Neuronal stem cell (in vitro differentiated cells): ENCODE measurements at regions not wholly inside any gene's neighbourhood (a gene's known extent, or its start where the extent isn't known, plus 50 kb on each side); places are given as distances from the start of the nearest gene placed in this dataset.

ENCODE experiments used
- DNase-seq: peaks from one replicate; pipeline ENCODE4 v3.0.0-alpha.2; 2013; ENCODE audit warnings: low spot score
- H2AFZ ChIP-seq: one replicate; pipeline ENCODE4 v1.6.1; 2013; ENCODE audit warnings: mild to moderate bottlenecking, low read length, inconsistent platforms
- H2AK5ac ChIP-seq: 2 replicates; pipeline ENCODE4 v1.6.1; 2013; ENCODE audit warnings: low read depth, mild to moderate bottlenecking, inconsistent platforms, low read length, moderate library complexity, mixed read lengths
- H2BK120ac ChIP-seq: 2 replicates; pipeline ENCODE4 v1.6.1; 2013; ENCODE audit warnings: low read depth, mild to moderate bottlenecking, inconsistent platforms, low read length, moderate library complexity, mixed read lengths
- H2BK12ac ChIP-seq: one replicate; pipeline ENCODE4 v1.6.1; 2013; ENCODE audit warnings: low read length, inconsistent platforms
- H2BK15ac ChIP-seq: 2 replicates; pipeline ENCODE4 v1.6.1; 2013; ENCODE audit warnings: mild to moderate bottlenecking, low read length, inconsistent platforms, mixed read lengths
- H2BK5ac ChIP-seq: one replicate; pipeline ENCODE4 v1.6.1; 2013; ENCODE audit warnings: inconsistent platforms, mild to moderate bottlenecking, low read length, moderate library complexity
- H3K14ac ChIP-seq: one replicate; pipeline ENCODE4 v1.6.1; 2013; ENCODE audit warnings: low read length, inconsistent platforms
- H3K18ac ChIP-seq: 2 replicates; pipeline ENCODE4 v1.6.1; 2013; ENCODE audit warnings: low read length, inconsistent platforms
- H3K23ac ChIP-seq: 2 replicates; pipeline ENCODE4 v1.6.1; 2013; ENCODE audit warnings: low read depth, mild to moderate bottlenecking, mixed read lengths, low read length, inconsistent platforms; ENCODE audit not compliant: poor library complexity
- H3K27ac ChIP-seq: replicated peaks from 3 replicates; pipeline ENCODE4 v1.5.1; 2013; ENCODE audit warnings: low read length, inconsistent platforms
- H3K27me3 ChIP-seq, 3 experiments: 2 replicates each; pipeline ENCODE4 v1.6.1; 2013; ENCODE audit warnings: low read length in 3 of 3, mild to moderate bottlenecking in 2 of 3, inconsistent platforms in 1 of 3, low read depth in 1 of 3, mixed read lengths in 1 of 3, moderate library complexity in 1 of 3; ENCODE audit not compliant: control insufficient read depth in 3 of 3, insufficient read depth in 3 of 3
- H3K36me3 ChIP-seq, 2 donors: replicated peaks in 1 of 2; 2 replicates each; pipeline ENCODE4 v1.6.1; 2013; ENCODE audit warnings: low read length in 2 of 2; ENCODE audit not compliant: control insufficient read depth in 2 of 2, insufficient read depth in 2 of 2
- H3K4ac ChIP-seq: 2 replicates; pipeline ENCODE4 v1.6.1; 2013; ENCODE audit warnings: inconsistent platforms, mild to moderate bottlenecking, low read length, moderate library complexity
- H3K4me1 ChIP-seq, 2 donors: 1 replicate in 1 of 2; 2 replicates in 1 of 2; pipeline ENCODE4 v1.6.1; 2013; ENCODE audit warnings: low read length in 2 of 2, low read depth in 1 of 2; ENCODE audit not compliant: control insufficient read depth in 2 of 2, insufficient read depth in 1 of 2
- H3K4me2 ChIP-seq: one replicate; pipeline ENCODE4 v1.6.1; 2013; ENCODE audit warnings: mild to moderate bottlenecking, low read length, inconsistent platforms; ENCODE audit not compliant: insufficient read depth, poor library complexity, severe bottlenecking
- H3K4me3 ChIP-seq, 2 donors: 2 replicates each; pipeline ENCODE4 v1.5.1; 2013; ENCODE audit warnings: low read length in 2 of 2, mild to moderate bottlenecking in 2 of 2, inconsistent platforms in 1 of 2, moderate library complexity in 1 of 2
- H3K79me1 ChIP-seq: one replicate; pipeline ENCODE4 v1.6.1; 2013; ENCODE audit warnings: low read depth, mild to moderate bottlenecking, inconsistent platforms, low read length, moderate library complexity
- H3K9ac ChIP-seq: one replicate; pipeline ENCODE4 v1.6.1; 2013; ENCODE audit warnings: mild to moderate bottlenecking, low read depth, low read length, inconsistent platforms; ENCODE audit not compliant: poor library complexity
- H3K9me3 ChIP-seq, 2 donors: replicated peaks in 1 of 2; 2 replicates each; pipeline versions ENCODE3 to v1.6.1; 2013; ENCODE audit warnings: low read length in 2 of 2, mild to moderate bottlenecking in 2 of 2, inconsistent platforms in 1 of 2, low read depth in 1 of 2, mixed read lengths in 1 of 2, moderate library complexity in 1 of 2; ENCODE audit not compliant: control insufficient read depth in 2 of 2, insufficient read depth in 1 of 2
- H4K8ac ChIP-seq: one replicate; pipeline ENCODE4 v1.6.1; 2013; ENCODE audit warnings: low read depth, mild to moderate bottlenecking, inconsistent platforms, low read length, moderate library complexity
- H4K91ac ChIP-seq: one replicate; pipeline ENCODE4 v1.6.1; 2013; ENCODE audit warnings: low read length, low read depth, mild to moderate bottlenecking, inconsistent platforms; ENCODE audit not compliant: poor library complexity
- WGBS, 2 donors: extraction: QIAGEN DNeasy Blood & Tissue Kit; methylation state at CpG; one replicate each; pipeline ENCODE4 v1.1.7; 2013; ENCODE audit warnings: missing lambda C conversion rate in 2 of 2, mixed read lengths in 1 of 2; ENCODE audit not compliant: insufficient read length in 2 of 2, insufficient replicate concordance in 1 of 2; ENCODE audit errors: extremely low coverage in 2 of 2; 5-methylcytosine and 5-hydroxymethylcytosine counted together

DNA sequence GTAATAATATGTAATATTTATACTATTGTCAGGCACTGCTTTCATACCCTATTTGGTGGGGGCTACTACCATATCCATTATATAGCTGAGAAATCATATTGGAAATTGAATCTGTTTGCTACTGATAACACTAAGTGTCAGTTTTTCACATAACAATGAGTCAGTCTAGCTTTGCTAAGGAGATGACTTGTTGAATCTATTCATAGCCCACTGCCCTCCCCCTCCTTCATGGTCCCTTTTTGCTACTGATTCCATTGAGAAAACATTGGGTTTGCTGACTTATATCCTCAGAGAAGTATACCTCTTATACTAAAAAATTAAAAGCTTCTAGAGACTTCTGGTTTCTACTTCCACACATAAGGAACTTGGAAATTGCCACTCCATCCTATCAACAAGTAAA, 1898.4 kb downstream of the STIM2 start:
- Histone ChIP-seq H3K4me1 (no peaks in the 10 kb centered on the region), H2AFZ (no peak overlapping the region), H3K18ac (no peak overlapping the region), H4K8ac (no peak overlapping the region), H3K27ac (no peak overlapping the region), H2AK5ac (no peak overlapping the region), H3K23ac (no peak overlapping the region), H2BK5ac (no peak overlapping the region), H3K27me3 (no peaks in the 10 kb centered on the region), H3K4ac (no peak overlapping the region), H3K4me2 (no peak overlapping the region), H3K14ac (no peak overlapping the region), H3K79me1 (no peaks in the 10 kb centered on the region), H4K91ac (no peak overlapping the region), H3K4me3 (no peak overlapping the region), H3K9me3 (no peaks in the 10 kb centered on the region), H2BK120ac (no peak overlapping the region), H3K36me3 (no peaks in the 10 kb centered on the region), H2BK12ac (no peak overlapping the region), H2BK15ac (no peak overlapping the region), H3K9ac (no peak overlapping the region)
- DNase-seq: no peak

DNA sequence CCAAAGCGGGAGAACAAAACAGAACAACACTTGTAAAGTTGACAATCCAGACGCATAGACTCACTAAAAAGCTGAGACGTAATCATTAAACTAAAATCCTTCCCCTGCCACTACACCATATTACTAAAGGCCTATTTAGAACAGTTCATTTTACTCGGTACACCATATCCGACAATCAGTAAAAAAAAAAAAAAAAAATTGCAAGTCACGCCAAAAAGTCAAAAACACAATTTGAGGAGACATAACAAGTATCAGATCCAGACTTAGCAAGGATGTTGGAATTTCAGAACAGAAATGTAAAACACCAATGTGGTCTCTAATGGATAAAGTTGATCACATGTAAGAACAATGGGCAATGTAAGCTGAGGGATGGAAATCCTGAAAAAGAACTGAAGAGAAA, 1899.4 kb downstream of the STIM2 start:
- Histone ChIP-seq H3K4me2 (no peak overlapping the region), H2BK5ac (no peak overlapping the region), H3K4ac (no peak overlapping the region), H3K14ac (no peak overlapping the region), H3K27me3 (no peaks in the 10 kb centered on the region), H3K18ac (no peak overlapping the region), H3K27ac (no peak overlapping the region), H2BK15ac (no peak overlapping the region), H2AK5ac (no peak overlapping the region), H3K23ac (no peak overlapping the region), H3K36me3 (no peaks in the 10 kb centered on the region), H2AFZ (no peak overlapping the region), H3K9me3 (no peaks in the 10 kb centered on the region), H2BK120ac (no peak overlapping the region), H3K4me1 (no peaks in the 10 kb centered on the region), H4K91ac (no peak overlapping the region), H4K8ac (no peak overlapping the region), H2BK12ac (no peak overlapping the region), H3K9ac (no peak overlapping the region), H3K79me1 (no peaks in the 10 kb centered on the region), H3K4me3 (no peak overlapping the region)
- no peak for DNase-seq
- no CpG with 5 or more reads among the region's 6 CpGs for WGBS, 2 donors

- no CpG with 5 or more reads among the region's 1 CpG for WGBS, 2 donors
- no peaks in the 10 kb centered on the region for H3K4me1 ChIP-seq
- no peak for DNase-seq
- no peak overlapping the region for H4K8ac ChIP-seq
- no peak overlapping the region for H2AFZ ChIP-seq
- no peak overlapping the region for H4K91ac ChIP-seq
- H2AK5ac ChIP-seq: no peak overlapping the region
- H3K4me2 ChIP-seq: no peak overlapping the region
- no peak overlapping the region for H2BK15ac ChIP-seq
- no peak overlapping the region for H3K9ac ChIP-seq
- no peak overlapping the region for H3K14ac ChIP-seq
- no peak overlapping the region for H2BK5ac ChIP-seq
- H3K36me3 ChIP-seq: no peaks in the 10 kb centered on the region
- no peak overlapping the region for H3K4ac ChIP-seq
- no peak overlapping the region for H3K27ac ChIP-seq
- no peak overlapping the region for H2BK120ac ChIP-seq
- no peak overlapping the region for H3K18ac ChIP-seq
- no peak overlapping the region for H2BK12ac ChIP-seq
- no peaks in the 10 kb centered on the region for H3K27me3 ChIP-seq
- H3K9me3 ChIP-seq: no peaks in the 10 kb centered on the region
- H3K79me1 ChIP-seq: no peaks in the 10 kb centered on the region
- H3K4me3 ChIP-seq: no peak overlapping the region
- H3K23ac ChIP-seq: no peak overlapping the region
Measured at GRCh38 chr4:28772066-28772465, 1911.4 kb downstream of the STIM2 start.

- Histone ChIP-seq H3K27me3 (no peaks in the 10 kb centered on the region), H3K4me2 (no peak overlapping the region), H2BK12ac (no peak overlapping the region), H3K27ac (no peak overlapping the region), H3K9ac (no peak overlapping the region), H2BK5ac (no peak overlapping the region), H3K4ac (no peak overlapping the region), H3K4me3 (no peak overlapping the region), H2AK5ac (no peak overlapping the region), H3K23ac (no peak overlapping the region), H2BK120ac (no peak overlapping the region), H3K18ac (no peak overlapping the region), H4K91ac (no peak overlapping the region), H3K9me3 (no peaks in the 10 kb centered on the region), H2BK15ac (no peak overlapping the region), H2AFZ (no peak overlapping the region), H3K14ac (no peak overlapping the region), H4K8ac (no peak overlapping the region), H3K36me3 (no peaks in the 10 kb centered on the region), H3K4me1 (no peaks in the 10 kb centered on the region), H3K79me1 (no peaks in the 10 kb centered on the region)
- no peak for DNase-seq
- no CpG with 5 or more reads among the region's 2 CpGs for WGBS, 2 donors
Measured at GRCh38 chr4:28772788-28773187, 1912.1 kb downstream of the STIM2 start.
